Stimulated activated naive B cell treated with anti-CD40 and anti-IgM and Interleukin-4, amounts not matched to agents 10 μg/mL and 1 μg/mL and 100 μg/mL, for 72 hours (primary cell): ENCODE measurements at regions not wholly inside any gene's neighbourhood (a gene's known extent, or its start where the extent isn't known, plus 50 kb on each side); places are given as distances from the start of the nearest gene placed in this dataset.

Experiments
- ATAC-seq, 2 donors: fragments of 150-1000 bp; cut with Tn5 transposase; replicated peaks; 2 replicates each; pipeline ENCODE4 v1.10.0; 2021; ENCODE audit warnings: moderate library complexity in 1 of 2
- DNase-seq: peaks from one replicate; pipeline ENCODE4 v3.0.0; 2021
- H3K27ac Mint-ChIP-seq: one replicate; pipeline ENCODE4 v1.8.0; 2022; ENCODE audit warnings: mild to moderate bottlenecking, mixed read lengths
- H3K27me3 Mint-ChIP-seq, 2 donors: one replicate each; pipeline ENCODE4 v1.8.0; 2022; ENCODE audit warnings: mixed read lengths in 2 of 2
- H3K36me3 Mint-ChIP-seq, 2 donors: one replicate each; pipeline ENCODE4 v1.8.0; 2022; ENCODE audit warnings: mixed read lengths in 2 of 2, mild to moderate bottlenecking in 1 of 2
- H3K4me1 Mint-ChIP-seq, 2 donors: one replicate each; pipeline ENCODE4 v1.8.0; 2022; ENCODE audit warnings: mixed read lengths in 2 of 2, mild to moderate bottlenecking in 1 of 2
- H3K4me3 Mint-ChIP-seq, 2 donors: one replicate each; pipeline ENCODE4 v1.8.0; 2022; ENCODE audit warnings: mild to moderate bottlenecking in 2 of 2, mixed read lengths in 2 of 2, moderate library complexity in 1 of 2
- H3K9me3 Mint-ChIP-seq, 2 donors: one replicate each; pipeline ENCODE4 v1.8.0; 2022; ENCODE audit warnings: mixed read lengths in 2 of 2, mild to moderate bottlenecking in 1 of 2

GRCh38 chr2:175872721-175873120 lies 129.3 kb downstream of the LNPK start:
- Mint-ChIP-seq H3K36me3 (no peaks in the 10 kb centered on the region), H3K9me3 (peaks cover 2 to 6% of the 10 kb centered on the region in 2 donors)
- ATAC-seq: no peak

GRCh38 chr2:175872005-175872348 lies 130.1 kb downstream of the LNPK start:
- H3K27ac Mint-ChIP-seq: no peak overlapping the region
- no peaks in the 10 kb centered on the region for H3K4me1 Mint-ChIP-seq
- no peak overlapping the region for H3K4me3 Mint-ChIP-seq
- H3K27me3 Mint-ChIP-seq: peaks cover 4 to 15% of the 10 kb centered on the region in 2 donors
- ATAC-seq: no peak
- no peaks in the 10 kb centered on the region for H3K36me3 Mint-ChIP-seq
- H3K9me3 Mint-ChIP-seq: peaks cover 2 to 6% of the 10 kb centered on the region in 2 donors
- DNase-seq: no peak

More at GRCh38 chr2:175872721-175873120, 129.3 kb downstream of the LNPK start:
- Mint-ChIP-seq H3K4me1 (no peaks in the 10 kb centered on the region), H3K27me3 (peaks cover 4 to 15% of the 10 kb centered on the region in 2 donors), H3K27ac (no peak overlapping the region), H3K4me3 (no peak overlapping the region)
- no peak for DNase-seq

DNA sequence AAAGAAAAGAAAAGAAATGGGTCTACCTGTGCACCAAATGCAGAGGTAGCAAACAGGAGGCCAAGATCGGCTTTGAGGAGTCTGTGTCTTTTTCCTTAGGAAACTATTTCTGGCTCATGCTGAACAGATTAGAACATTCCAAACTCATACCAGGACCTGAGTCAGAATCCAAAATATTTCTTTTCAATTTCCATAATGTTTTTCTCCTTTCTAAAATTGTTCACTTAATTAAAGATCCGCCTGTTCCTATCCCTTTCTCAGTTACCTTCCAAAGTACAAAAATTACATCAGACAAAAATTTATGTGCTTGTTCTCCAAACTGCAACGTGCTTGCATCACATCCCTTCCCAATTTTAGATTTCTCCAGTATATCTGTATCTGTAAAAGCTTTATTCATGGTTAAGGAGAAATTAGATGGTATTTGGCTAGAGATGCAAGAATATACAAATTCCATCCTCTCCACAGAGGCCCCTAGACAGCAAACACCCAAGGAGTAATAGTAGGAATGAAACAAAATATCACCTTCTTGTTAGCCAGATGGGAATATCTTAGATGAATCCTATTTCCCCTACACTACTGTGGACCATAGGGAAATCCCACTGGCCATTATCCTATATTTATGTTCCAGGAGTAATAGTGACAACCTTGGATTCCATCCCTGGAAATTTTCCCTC lies 130.6 kb downstream of the LNPK start:
- Mint-ChIP-seq H3K36me3 (no peaks in the 10 kb centered on the region), H3K4me1 (no peaks in the 10 kb centered on the region), H3K27ac (no peak overlapping the region), H3K4me3 (no peak overlapping the region), H3K9me3 (peaks cover 2 to 6% of the 10 kb centered on the region in 2 donors), H3K27me3 (peaks cover 4 to 15% of the 10 kb centered on the region in 2 donors)
- ATAC-seq (no peak), DNase-seq (no peak)

- peaks cover 3 to 6% of the 10 kb centered on the region in 2 donors for H3K9me3 Mint-ChIP-seq
- H3K27ac Mint-ChIP-seq: no peak overlapping the region
- DNase-seq (no peak), ATAC-seq (no peak)
- no peak overlapping the region for H3K4me3 Mint-ChIP-seq
- H3K4me1 Mint-ChIP-seq: no peaks in the 10 kb centered on the region
- H3K36me3 Mint-ChIP-seq: no peaks in the 10 kb centered on the region
- peaks cover 13 to 16% of the 10 kb centered on the region in 2 donors for H3K27me3 Mint-ChIP-seq
These were observed 136.4 kb downstream of the LNPK start for GRCh38 chr2:175865716-175866115.

GRCh38 chr2:175864137-175864850 lies 137.8 kb downstream of the LNPK start:
- Mint-ChIP-seq H3K36me3 (no peaks in the 10 kb centered on the region), H3K27ac (no peak overlapping the region), H3K4me3 (no peak overlapping the region), H3K27me3 (peaks cover 15 to 18% of the 10 kb centered on the region in 2 donors), H3K9me3 (peaks cover 5% of the 10 kb centered on the region in 2 donors), H3K4me1 (no peaks in the 10 kb centered on the region)
- no peak for DNase-seq
- no peak for ATAC-seq

- ATAC-seq: no peak
- no peak overlapping the region for H3K27ac Mint-ChIP-seq
- H3K9me3 Mint-ChIP-seq: peaks cover under 1 to 9% of the 10 kb centered on the region in 2 donors
- H3K4me3 Mint-ChIP-seq: no peak overlapping the region
- H3K36me3 Mint-ChIP-seq: no peaks in the 10 kb centered on the region
- peaks cover 13 to 18% of the 10 kb centered on the region in 2 donors for H3K27me3 Mint-ChIP-seq
- no peaks in the 10 kb centered on the region for H3K4me1 Mint-ChIP-seq
- no peak for DNase-seq
These were observed 140.1 kb downstream of the LNPK start for GRCh38 chr2:175861958-175862357.

GRCh38 chr2:175855794-175856453 lies 146.1 kb downstream of the LNPK start:
- Mint-ChIP-seq H3K4me3 (no peak overlapping the region), H3K27me3 (peaks cover 5 to 6% of the 10 kb centered on the region in 2 donors), H3K36me3 (no peaks in the 10 kb centered on the region), H3K27ac (no peak overlapping the region), H3K4me1 (no peaks in the 10 kb centered on the region), H3K9me3 (peaks cover 5 to 9% of the 10 kb centered on the region in 2 donors)
- ATAC-seq (no peak), DNase-seq (no peak)

GRCh38 chr2:175855236-175855635 lies 146.8 kb downstream of the LNPK start:
- ATAC-seq (no peak), DNase-seq (no peak)
- Mint-ChIP-seq H3K4me3 (no peak overlapping the region), H3K36me3 (no peaks in the 10 kb centered on the region), H3K4me1 (no peaks in the 10 kb centered on the region), H3K27me3 (peaks cover 5% of the 10 kb centered on the region in 2 donors), H3K27ac (no peak overlapping the region), H3K9me3 (peaks cover 5 to 9% of the 10 kb centered on the region in 2 donors)

- peaks cover 5 to 7% of the 10 kb centered on the region in 2 donors for H3K9me3 Mint-ChIP-seq
- H3K36me3 Mint-ChIP-seq: no peaks in the 10 kb centered on the region
- no peak overlapping the region for H3K27ac Mint-ChIP-seq
- DNase-seq: no peak
- H3K27me3 Mint-ChIP-seq: peaks cover 0 to 5% of the 10 kb centered on the region in 2 donors
- ATAC-seq: no peak
- no peaks in the 10 kb centered on the region for H3K4me1 Mint-ChIP-seq
- H3K4me3 Mint-ChIP-seq: no peak overlapping the region
These were observed 147.4 kb downstream of the LNPK start for GRCh38 chr2:175854665-175855064.

DNA sequence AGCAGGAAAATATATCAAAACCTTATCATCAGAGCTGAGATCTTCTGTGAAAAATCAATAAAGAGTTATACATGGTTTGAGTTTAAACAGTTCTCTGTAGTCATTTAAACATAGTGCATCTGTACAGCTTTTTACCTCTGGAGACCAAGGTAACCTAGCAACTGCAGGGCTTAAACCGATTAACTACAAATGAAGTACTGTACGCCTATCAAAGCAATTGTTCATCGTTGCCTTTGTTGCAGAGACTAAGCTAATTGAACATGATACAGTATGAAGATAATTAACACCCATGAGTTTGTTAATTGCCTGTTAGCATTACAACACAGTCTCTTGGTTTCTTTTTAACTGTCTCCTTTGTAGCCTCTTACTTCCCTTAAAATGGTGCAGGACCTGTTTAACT lies 147.9 kb downstream of the LNPK start:
- H3K27me3 Mint-ChIP-seq: peaks cover 0 to 5% of the 10 kb centered on the region in 2 donors
- H3K4me1 Mint-ChIP-seq: no peaks in the 10 kb centered on the region
- ATAC-seq: no peak
- peaks cover 5 to 6% of the 10 kb centered on the region in 2 donors for H3K9me3 Mint-ChIP-seq
- H3K27ac Mint-ChIP-seq: no peak overlapping the region
- no peaks in the 10 kb centered on the region for H3K36me3 Mint-ChIP-seq
- DNase-seq: no peak
- no peak overlapping the region for H3K4me3 Mint-ChIP-seq

DNA sequence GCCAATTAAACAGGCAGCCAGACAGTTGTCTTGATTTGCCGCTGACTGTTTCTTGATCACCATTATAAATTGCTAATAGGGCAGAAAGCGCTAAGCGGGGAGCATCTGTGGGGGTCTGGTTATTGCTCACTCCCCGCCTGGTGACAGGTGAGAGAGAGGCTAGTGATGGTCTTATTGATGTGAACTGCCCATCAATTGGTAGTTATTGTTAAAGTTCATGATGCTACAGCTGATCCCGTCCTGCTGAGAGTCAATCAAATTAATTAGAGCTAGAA lies 148.5 kb downstream of the LNPK start:
- no peak for ATAC-seq
- no peak for DNase-seq
- Mint-ChIP-seq H3K27me3 (peaks cover 0 to 5% of the 10 kb centered on the region in 2 donors), H3K4me3 (no peak overlapping the region), H3K9me3 (peaks cover 5% of the 10 kb centered on the region in 2 donors), H3K36me3 (no peaks in the 10 kb centered on the region), H3K4me1 (no peaks in the 10 kb centered on the region), H3K27ac (no peak overlapping the region)

- H3K27ac Mint-ChIP-seq: no peak overlapping the region
- H3K4me3 Mint-ChIP-seq: no peak overlapping the region
- peaks cover 0 to 5% of the 10 kb centered on the region in 2 donors for H3K27me3 Mint-ChIP-seq
- DNase-seq: no peak
- peaks cover 5 to 6% of the 10 kb centered on the region in 2 donors for H3K9me3 Mint-ChIP-seq
- no peaks in the 10 kb centered on the region for H3K4me1 Mint-ChIP-seq
- no peak for ATAC-seq
- H3K36me3 Mint-ChIP-seq: no peaks in the 10 kb centered on the region
These were observed 149.0 kb downstream of the LNPK start for GRCh38 chr2:175852879-175853615.

- Mint-ChIP-seq H3K4me3 (no peak overlapping the region), H3K27me3 (peaks cover 0 to 13% of the 10 kb centered on the region in 2 donors), H3K36me3 (no peaks in the 10 kb centered on the region)
These were observed 154.9 kb downstream of the LNPK start for GRCh38 chr2:175847128-175847527.

GRCh38 chr2:175844169-175844568 lies 157.9 kb downstream of the LNPK start:
- no peak for DNase-seq
- Mint-ChIP-seq H3K36me3 (no peaks in the 10 kb centered on the region), H3K4me1 (no peaks in the 10 kb centered on the region), H3K27me3 (peaks cover 0 to 19% of the 10 kb centered on the region in 2 donors), H3K9me3 (peaks cover 3% of the 10 kb centered on the region in 2 donors), H3K4me3 (no peak overlapping the region), H3K27ac (no peak overlapping the region)
- ATAC-seq: no peak

More at GRCh38 chr2:175847128-175847527, 154.9 kb downstream of the LNPK start:
- no peak for DNase-seq
- Mint-ChIP-seq H3K27ac (no peak overlapping the region), H3K9me3 (peaks cover 0 to 2% of the 10 kb centered on the region in 2 donors), H3K4me1 (no peaks in the 10 kb centered on the region)
- ATAC-seq: no peak
